WERI-Rb-1 (cell line): ENCODE measurements at regions not wholly inside any gene's neighbourhood (a gene's known extent, or its start where the extent isn't known, plus 50 kb on each side); places are given as distances from the start of the nearest gene placed in this dataset.

Experiments
- DNase-seq: peaks from one replicate; pipeline ENCODE4 v3.0.0-alpha.2; 2020
- H3K27ac ChIP-seq: fragments of 250-450 bp; sonication (Bioruptor Pico); 2 replicates; pipeline ENCODE4 v1.5.1; 2020; ENCODE audit warnings: mild to moderate bottlenecking, moderate library complexity
- H3K27me3 ChIP-seq: fragments of 250-450 bp; sonication (Bioruptor Pico); 2 replicates; pipeline ENCODE4 v1.5.1; 2021; ENCODE audit warnings: mild to moderate bottlenecking, low read depth, moderate library complexity; ENCODE audit not compliant: insufficient read depth, severe bottlenecking
- H3K36me3 ChIP-seq: fragments of 250-450 bp; sonication (Bioruptor Pico); 2 replicates; pipeline ENCODE4 v1.5.1; 2020; ENCODE audit warnings: mild to moderate bottlenecking, moderate library complexity
- H3K4me3 ChIP-seq: 2 replicates; pipeline ENCODE4 v1.5.1; 2011; ENCODE audit warnings: low read depth, mild to moderate bottlenecking, control low read depth, low read length
- H3K9me3 ChIP-seq: fragments of 250-450 bp; sonication (Bioruptor Pico); 2 replicates; pipeline ENCODE4 v1.5.1; 2021; ENCODE audit warnings: mild to moderate bottlenecking, moderate library complexity; ENCODE audit not compliant: severe bottlenecking
- CTCF ChIP-seq: IDR thresholded peaks from 2 replicates; pipeline ENCODE4 v1.5.1; 2011; ENCODE audit warnings: low read depth, mild to moderate bottlenecking, control low read depth, inconsistent platforms, low read length

GRCh38 chr16:49918257-49918656, 62.3 kb upstream of the ZNF423 start:
- Histone ChIP-seq H3K4me3 (no peak overlapping the region), H3K36me3 (no peaks in the 10 kb centered on the region), H3K27ac (no peak overlapping the region), H3K9me3 (no peaks in the 10 kb centered on the region), H3K27me3 (no peaks in the 10 kb centered on the region)
- DNase-seq: peak; percentile 16
- TF ChIP-seq CTCF: peak; percentile 35; the same call in 1 of the 2 replicates

DNA sequence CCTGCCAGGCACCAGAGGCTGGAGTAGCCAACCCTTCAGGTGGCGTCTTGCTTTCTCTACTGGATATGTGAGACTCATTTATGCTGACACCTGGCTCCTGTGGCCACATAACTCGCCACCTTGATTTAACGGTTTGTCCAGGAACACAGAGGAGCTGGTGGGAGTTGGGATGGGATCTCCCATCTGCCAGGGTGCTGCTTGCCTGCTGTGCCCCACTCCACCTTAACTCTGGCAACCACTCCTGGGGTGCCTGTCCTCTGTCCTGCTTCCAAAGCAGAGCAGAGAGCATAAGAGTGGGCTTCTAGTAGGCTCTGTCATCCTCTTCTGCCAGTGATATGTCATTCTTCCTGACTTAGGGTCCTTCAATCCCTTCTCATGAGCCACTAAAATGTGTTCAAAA, 63.4 kb upstream of the ZNF423 start:
- Histone ChIP-seq H3K27ac (no peak overlapping the region), H3K27me3 (no peaks in the 10 kb centered on the region), H3K4me3 (no peak overlapping the region), H3K9me3 (no peaks in the 10 kb centered on the region), H3K36me3 (no peaks in the 10 kb centered on the region)
- TF ChIP-seq CTCF: no peak
- no peak for DNase-seq

- Histone ChIP-seq H3K9me3 (no peaks in the 10 kb centered on the region), H3K27ac (no peak overlapping the region), H3K36me3 (no peaks in the 10 kb centered on the region), H3K27me3 (no peaks in the 10 kb centered on the region), H3K4me3 (no peak overlapping the region)
- no peak for TF ChIP-seq CTCF
- no peak for DNase-seq
Observed at GRCh38 chr16:49920397-49920796, 64.5 kb upstream of the ZNF423 start.

DNA sequence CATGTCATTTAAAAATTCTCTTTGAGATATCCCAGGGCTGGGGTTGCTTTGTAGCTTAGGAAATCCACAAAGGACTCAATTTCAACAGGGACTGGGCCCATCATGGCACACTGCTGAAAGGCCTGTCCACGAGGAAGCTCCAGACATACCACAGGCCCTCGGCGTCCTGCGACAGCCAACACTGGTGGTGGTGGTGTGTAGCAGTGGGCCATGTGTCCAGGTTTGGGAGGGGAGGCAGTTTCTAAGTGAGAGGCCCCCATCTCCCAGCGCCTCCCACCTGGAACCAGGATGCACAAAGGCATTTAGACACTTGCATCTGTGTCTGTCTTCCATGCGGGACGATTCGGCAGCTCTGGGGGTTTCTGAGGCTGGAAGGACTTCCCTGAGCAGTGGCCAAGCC, 65.2 kb upstream of the ZNF423 start:
- Histone ChIP-seq H3K27ac (no peak overlapping the region), H3K27me3 (no peaks in the 10 kb centered on the region), H3K9me3 (no peaks in the 10 kb centered on the region), H3K36me3 (no peaks in the 10 kb centered on the region), H3K4me3 (no peak overlapping the region)
- no peak for TF ChIP-seq CTCF
- DNase-seq: no peak

DNA sequence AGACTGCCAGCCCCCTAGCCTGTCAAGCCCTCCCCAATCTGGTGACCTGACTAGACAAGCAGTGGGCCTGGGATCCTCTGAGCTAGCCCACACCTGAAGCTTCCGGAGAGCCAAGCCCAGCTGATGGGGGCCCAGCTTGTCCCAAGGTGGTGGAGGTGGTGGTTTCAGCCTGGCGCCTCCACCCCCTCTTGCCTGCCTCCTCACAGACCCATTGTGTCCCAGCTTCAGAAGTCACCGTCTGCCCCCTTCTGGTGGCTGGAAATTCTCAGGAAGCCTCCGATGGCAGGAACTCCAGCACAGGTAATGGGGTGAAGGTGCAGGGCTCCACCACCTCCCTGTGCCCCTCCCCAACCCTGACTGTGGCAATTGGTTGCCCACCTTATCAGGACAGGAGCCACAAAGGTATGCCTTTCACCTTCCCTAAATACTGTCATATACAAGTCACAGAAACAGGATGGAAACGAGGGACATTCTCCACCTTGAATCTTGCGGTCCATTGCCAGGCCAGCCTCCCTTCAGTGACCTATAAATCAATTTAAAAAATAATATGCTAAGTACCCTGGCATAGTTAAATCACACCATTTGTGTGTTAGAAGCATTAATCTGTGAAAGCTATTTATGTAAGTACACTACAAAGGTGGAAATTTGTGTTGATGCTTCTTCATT, 66.0 kb upstream of the ZNF423 start:
- peak; percentile 81 for TF ChIP-seq CTCF
- Histone ChIP-seq H3K36me3 (no peaks in the 10 kb centered on the region), H3K9me3 (no peaks in the 10 kb centered on the region), H3K27ac (no peak overlapping the region), H3K27me3 (no peaks in the 10 kb centered on the region), H3K4me3 (no peak overlapping the region)
- peak; percentile 88 for DNase-seq

DNA sequence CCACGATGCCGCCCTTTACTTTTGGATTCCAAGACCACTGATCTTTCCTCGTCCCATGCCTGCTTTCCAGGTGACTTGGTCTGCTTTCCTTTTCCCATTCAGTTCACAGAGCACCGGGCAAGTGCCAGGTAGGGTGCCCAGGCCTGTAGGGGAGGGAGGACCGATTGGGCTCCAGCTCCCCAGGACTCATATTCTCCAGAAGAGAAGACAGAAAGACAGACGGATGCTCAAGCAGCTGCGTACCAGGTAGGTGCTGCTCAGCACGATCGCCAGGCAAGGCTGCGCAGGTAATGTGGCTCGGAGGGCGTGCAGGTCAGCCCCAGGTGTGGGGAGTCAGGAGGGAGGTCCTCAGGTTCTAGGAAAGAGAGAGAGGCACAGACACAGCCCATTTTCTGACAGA, 67.5 kb upstream of the ZNF423 start:
- Histone ChIP-seq H3K9me3 (no peaks in the 10 kb centered on the region), H3K36me3 (no peaks in the 10 kb centered on the region), H3K4me3 (no peak overlapping the region), H3K27ac (no peak overlapping the region), H3K27me3 (no peaks in the 10 kb centered on the region)
- no peak for TF ChIP-seq CTCF
- DNase-seq: no peak
